NCI-H524 treated with DMSO at 0.1 percent for 48 hours (cell line): ENCODE measurements at regions not wholly inside any gene's neighbourhood (a gene's known extent, or its start where the extent isn't known, plus 50 kb on each side); places are given as distances from the start of the nearest gene placed in this dataset.
"Not testable (repeated sequence)": the region's sequence is repeated elsewhere in the genome, so short reads cannot be mapped to it uniquely, and the experiment has no call there.

Experiments
- DNase-seq: peaks from one replicate; lab custom pipeline; 2025; lab: John Stamatoyannopoulos, UW

DNA sequence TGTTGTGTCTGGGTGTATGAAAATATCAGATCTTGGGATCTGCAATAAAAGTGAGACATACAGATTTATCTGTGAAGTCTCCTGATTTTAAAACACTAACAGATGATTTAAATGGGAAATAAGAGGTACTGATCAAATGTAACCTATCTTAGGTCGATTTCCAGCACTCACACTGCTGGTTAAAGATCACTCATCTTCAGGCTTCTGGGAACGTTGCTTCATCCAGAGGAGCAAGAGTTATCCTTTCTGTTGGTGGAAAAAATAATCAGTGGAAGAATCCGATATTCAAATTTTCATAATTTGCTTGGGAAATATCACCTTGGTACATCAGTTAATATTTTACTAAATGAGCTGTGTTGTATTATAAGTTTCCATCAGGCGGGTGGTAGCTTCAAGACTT, 876.8 kb upstream of the WWC1 start:
- no peak for DNase-seq

DNA sequence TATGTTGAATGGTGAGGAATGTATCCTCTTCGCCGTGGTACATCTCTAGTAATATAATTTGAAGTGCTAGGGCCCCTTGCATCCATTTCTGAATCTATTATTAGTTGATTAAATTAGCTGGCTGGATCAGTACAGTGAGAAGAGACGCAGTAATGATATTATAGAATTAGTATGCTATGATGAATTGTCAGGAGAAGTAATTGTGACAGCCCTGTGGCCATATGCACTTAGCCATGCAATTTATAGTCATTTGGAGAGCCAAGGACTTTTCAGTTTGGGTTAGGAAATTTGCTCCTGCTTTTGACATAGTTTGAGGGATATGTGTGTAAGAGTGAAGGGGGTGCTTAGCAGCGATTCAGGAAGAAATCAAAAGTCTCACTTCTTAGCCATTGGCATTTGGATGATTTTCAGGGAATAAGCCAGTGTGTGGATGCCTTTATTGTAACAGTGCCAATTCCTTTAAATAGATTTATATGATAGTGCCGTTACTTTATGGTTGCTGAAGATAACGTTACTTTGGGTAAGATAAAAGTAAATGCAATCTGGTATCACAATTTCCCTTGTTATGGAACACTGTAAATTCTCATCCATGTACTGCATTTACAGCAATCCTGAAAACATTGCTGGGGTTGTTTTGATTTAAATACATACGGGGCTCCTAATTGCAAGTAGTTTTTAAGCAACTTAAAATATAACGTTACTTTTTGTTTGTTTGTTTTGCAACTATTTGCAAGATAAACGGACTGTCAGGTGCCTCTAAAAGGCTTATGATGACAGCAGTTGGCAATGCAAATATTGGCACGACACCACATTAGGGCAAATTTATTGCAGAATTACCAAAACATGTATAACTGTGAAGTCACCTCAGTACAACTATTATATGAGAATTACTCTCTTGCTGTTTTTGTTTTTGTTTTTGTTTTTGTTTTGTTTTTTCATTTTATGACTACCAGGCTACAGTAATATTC, 875.4 kb upstream of the WWC1 start:
- DNase-seq = no peak

DNA sequence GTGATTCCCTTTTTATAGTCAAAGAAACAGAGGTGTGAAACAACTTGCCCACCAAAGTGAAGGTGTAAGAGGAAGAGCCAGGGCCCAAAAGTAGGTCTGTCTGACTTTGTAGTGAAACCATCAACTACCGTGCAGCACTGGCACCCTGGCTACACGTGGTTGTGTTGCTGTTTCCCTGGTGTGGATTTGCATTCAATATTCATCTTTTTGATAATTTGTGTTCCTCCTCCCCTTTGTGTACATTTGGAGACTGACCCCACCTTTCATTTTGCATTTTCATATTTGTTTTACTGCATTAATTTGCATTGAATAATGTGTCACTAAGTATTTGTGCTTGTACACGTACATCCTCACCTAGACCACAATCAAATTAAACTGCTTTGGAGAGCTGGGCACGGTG, 873.8 kb upstream of the WWC1 start:
- DNase-seq = no peak

DNA sequence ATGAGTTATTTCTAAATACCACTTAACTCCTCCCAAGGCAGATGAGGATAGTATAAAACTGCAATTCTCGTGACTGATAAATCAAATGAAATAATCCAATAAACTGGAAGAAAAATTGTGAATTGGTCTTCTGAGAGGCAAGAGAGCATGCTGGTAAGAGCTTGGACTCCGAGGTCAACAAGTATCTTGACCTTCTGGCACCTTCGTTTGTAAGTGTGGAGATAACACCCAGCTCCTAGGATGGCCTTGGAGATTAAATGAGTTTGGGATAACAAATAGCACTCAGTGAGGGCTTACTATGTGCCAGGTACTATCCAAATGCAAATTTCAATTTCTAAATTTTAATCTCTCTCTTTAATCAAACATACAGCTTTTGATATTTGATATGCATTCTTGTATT, 866.3 kb upstream of the WWC1 start:
- no peak for DNase-seq

DNA sequence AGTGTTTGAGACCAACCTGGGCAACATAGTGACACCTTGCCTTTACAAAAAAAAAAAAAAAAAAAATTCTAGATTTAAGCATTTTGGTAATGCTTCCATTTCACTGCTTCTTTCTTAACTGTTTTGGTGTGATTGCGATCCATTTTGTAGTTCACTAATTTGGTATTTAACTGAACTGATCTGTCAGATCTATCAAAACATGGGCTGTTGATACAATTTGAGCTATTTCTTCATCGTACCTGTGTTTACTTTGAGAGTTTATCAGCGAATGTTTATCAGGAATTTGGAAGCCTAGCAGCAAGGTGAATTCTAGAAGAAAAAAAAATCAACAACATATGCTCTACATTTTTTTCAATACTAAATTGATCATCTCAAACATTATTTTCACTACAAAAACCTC, 864.9 kb upstream of the WWC1 start:
- no peak for DNase-seq

DNA sequence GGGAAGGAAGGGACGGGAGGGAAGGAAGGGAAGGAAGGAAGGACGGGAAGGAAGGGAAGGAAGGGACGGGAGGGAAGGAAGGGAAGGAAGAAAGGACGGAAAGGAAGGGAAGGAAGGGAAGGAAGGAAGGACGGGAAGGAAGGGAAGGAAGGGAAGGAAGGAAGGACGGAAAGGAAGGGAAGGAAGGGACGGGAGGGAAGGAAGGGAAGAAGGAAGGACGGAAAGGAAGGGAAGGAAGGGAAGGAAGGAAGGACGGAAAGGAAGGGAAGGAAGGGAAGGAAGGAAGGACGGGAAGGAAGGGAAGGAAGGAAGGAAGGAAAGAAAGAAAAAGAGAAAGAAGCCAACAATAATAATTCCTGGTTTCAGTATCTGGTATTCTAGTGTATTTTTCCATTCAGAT, 863.8 kb upstream of the WWC1 start:
- not testable (repeated sequence) for DNase-seq

DNA sequence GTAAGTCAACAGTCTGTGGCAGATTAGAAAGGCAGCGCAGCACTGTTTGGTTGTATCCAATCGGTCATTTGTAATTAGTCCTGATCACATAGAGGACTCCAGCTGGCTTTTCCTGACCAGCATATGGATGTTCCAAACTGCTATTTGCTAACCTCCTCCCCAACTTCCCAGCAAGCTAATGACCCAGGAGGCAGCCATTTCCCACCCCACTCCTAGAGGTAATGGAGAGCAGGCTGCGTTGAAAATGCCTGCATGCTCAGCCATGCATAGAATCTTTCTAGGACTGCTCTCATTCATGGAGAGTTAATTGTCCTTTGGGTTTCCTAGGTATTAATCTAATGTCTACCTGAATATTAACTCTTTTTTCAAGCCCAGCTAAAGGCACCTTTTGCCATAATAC, 850.6 kb upstream of the WWC1 start:
- no peak for DNase-seq

DNA sequence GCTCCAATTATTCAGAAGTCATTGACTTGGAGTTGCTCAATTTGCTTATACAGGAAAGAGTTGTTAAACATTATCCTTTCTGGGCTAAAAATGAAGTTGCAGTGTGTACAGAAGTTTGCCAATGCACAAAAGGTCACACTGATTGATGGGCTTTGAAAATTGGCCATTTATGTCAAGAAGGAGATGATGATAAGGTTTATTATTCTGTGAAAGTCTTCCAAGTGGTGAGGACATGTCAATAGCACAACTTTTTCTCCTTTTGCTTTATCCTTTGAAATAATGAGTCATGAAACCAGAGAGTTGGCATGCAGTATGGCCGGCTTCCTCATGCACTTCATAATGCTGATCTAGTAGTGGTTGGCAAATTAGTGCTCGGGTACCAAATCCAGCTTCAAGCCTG, 848.5 kb upstream of the WWC1 start:
- DNase-seq = no peak

DNA sequence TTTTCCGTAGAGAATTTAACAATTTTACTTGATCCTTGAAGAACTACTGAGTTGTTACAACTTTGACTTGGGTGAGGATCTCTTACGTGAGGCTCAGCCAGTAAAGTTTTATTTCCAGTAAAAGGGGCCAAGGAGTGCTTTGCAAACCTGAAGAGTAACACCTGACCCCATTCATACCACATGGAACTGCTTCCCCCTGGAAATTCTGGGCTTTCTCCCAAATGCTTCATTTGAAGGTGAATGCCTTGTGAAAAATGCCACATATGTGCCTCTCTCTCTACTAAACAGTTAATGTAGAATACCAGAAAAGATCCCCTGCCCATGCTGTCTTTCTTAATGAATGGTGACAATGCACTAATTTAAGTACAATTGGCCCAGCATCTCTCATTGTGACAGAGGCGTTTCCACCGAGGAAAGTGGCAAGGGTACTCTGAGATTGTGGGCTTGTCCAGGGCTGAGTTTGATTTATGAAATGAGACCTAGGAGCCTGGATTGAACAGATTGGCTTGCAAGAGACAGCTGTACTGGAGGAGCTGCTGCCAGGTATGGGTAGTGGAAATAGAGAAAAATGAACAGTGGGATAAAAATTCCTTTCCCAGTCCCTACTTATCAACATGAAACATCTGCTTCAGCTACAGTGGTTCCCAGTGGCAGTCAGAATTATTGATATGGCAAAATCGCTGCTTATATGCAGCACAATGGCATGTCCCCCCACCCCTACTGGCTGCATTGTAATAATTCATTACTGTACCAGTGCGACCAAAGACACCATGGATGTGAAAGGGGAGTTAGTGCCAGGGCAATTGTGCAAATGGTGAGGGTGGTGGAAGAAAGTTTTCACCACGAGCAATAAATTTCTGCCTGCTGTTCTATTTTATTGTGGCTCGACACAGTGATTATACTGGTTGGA, 843.7 kb upstream of the WWC1 start:
- DNase-seq = peak; percentile 6

DNA sequence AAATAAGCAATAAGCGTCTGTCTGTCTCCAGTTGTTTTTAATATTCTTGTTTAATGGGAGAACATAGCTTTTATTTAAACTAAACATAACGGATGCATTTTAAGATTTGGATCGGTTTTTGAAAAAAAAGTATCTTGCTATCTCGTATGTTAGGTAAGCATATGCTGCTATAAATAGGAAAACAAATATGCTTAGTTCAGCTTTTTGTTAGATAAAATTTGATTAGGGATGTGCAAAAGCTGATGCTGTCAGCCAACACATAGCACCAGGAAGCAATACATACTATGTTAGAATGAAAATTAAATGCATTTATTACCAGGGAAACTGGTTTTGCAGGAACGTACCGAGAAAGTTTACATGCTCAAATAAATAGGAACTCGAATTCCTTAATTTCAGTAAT, 843.1 kb upstream of the WWC1 start:
- no peak for DNase-seq

DNA sequence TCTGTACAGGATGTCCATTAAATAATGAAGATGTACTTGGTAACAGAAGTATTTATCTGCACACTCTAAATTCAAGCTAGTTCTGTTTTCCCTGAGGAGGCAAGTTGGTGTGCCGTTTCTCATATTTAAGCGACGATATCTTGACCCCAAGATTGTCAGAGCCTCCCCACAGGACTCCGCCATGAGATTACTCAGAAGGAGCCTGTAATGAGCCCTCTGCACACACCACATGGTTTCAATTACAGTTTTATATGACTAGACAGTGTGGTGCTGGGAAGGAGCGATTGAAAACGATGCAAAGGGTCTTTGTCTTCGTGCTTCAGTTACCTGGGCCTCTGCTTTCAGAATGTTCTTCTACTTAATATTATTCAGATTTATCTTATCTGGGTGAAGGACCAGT, 840.4 kb upstream of the WWC1 start:
- no peak for DNase-seq

DNA sequence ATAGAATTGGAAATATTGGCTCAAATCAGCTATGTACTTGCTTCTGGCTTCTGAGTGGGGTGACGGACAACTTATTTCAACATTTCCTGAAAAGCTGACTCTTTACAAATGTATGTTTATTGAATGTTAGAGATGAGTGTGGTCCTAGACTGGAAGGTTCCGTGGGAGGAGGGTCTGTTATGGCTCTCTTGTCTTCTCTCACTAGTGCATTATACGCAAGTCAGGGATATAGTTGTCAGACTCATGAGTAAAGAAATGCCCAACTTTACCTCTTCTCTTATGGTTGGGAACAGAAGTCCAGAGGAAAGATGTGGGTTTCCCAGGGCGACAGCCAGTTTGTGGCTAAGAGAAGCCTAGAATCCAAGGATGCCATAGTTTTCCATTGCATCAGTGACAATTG, 839.3 kb upstream of the WWC1 start:
- DNase-seq = no peak

DNA sequence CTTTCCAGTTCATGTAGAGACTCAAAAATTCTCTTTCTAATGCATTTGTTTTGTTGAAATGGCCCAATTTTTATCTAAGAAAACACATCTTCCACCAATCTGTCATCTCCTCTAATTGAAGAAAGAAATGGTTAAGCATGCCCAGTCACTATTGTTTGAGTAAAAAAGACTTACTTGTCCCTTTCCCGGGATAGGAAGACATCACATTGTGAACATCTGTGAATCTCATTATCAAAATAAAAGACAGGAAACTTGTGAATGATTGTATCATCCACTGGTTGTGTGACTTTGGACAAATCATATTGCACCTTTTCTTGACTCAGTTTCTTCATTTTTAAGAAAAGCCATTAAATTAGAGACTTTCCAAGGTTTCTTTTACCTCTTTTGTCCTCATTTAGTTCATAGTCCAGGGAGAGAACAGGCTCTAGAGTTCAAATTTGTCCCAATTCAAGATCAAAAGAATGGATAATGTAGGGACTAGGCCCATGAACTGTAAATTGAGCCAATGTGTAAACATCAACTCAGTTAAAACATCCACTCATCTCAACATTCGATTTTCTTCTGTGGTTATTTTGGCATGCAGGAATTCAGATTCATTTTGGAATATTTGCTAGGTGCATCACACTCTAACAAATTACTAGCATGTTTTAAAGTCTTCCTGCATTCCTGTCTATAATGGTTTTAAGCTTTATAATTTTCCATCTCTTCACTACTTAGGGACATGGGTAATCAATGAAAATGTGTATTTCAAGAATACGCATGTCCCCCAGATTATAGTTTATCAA, 838.0 kb upstream of the WWC1 start:
- no peak for DNase-seq

DNA sequence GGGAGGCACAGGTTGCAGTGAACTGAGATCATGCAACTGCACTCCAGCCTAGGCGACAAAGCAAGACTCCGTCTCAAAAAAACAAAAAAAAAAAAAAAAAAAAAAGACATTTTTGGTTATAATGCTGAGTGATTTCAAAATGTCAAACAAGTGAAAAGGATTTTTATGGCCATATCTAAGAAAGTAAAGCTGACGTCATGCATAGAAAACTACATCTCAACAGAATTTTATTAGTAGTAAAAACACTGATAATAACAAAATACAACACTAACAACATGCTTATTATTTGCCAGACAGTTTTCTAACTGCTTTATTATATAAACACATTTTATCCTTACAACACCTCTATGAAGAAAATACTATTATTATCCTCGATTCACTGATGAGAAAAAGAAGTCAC, 833.0 kb upstream of the WWC1 start:
- DNase-seq = no peak

DNA sequence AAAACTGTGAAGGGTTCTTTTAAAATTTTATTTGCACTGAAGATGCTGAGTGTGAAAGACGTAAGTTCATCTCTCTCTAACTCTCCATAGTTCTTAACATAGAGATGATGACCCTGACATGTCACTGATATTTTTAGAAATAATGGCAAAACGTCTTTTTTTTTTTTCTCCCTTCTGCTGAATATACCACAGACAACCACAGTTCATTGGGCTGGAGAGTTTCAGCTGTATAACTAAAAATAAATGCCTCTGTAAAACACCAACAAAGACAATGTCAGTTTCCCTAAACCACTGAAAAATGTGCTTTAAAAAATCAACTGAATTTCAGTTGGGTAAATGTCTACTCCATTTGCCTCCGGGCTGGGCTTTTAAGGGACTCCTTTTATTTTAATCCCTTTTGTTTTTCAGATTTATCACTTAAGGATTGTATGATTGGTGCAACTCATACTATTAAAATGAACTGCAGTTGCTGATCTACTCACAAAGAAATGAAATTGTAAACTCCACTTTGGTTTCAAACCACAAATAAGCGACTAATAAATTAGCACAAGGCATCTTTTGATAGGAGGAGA, 830.9 kb upstream of the WWC1 start:
- DNase-seq = no peak

DNA sequence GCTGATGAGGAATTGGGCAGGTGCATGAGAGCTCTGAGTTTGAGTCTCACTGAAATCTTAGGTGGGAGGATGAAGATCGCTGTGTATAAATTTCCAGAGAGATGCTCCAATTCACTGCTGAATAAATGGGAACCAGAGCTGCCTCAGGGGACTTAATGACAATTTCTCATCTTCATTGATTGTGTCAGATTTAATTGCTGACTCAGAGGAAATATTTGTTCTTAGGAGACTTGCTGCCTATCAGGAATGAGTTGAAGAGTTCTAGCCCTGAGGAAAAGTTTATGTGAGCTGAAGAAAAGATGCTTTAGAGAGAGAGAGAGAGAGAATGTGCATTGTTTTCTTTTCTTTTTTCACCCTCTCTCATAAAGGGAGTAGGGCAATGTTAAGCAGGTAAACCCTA, 827.5 kb upstream of the WWC1 start:
- DNase-seq = no peak

DNA sequence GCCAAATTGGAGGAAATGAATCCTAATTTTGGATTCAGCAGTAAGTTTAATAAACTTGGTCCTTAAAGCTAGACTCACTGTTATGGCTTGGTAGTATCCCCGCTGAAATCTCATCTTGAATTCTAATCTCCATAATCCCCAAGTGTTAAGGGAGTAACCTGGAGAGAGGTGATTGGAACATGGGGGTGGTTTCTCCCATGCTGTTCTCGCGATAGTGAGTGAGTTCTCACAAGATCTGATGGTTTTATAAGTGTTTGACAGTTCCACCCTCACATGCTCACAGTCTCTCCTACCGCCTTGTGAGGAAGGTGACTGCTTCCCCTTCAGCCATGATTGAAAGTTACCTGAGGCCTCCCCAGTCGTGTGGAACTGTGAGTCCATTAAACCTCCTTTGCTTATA, 824.5 kb upstream of the WWC1 start:
- DNase-seq = no peak

DNA sequence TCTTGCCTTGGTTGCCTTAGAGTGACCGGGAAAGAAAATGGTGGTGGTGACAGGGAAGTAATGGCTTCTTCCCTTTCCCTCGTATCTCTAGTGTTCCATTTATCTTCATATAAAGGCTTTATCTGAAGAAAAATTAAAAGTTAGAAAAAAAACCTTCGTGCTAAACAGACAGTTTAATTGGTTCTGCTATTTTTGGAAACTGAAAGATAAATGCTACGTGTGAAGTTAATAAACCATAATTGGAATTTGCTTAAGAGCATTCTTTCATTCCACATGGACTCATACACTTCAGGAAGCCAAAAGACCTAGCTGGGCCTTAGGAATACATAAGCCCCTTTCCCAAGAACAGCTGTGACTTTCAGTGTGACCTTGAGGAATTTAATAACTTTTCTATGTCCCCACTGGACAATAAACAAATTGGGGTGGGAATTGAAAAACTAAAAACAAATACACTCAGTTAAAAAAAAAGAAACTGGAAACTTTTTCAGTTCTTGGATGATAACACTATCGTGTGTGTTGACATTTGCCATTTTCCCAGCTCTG, 818.8 kb upstream of the WWC1 start:
- DNase-seq = no peak

DNA sequence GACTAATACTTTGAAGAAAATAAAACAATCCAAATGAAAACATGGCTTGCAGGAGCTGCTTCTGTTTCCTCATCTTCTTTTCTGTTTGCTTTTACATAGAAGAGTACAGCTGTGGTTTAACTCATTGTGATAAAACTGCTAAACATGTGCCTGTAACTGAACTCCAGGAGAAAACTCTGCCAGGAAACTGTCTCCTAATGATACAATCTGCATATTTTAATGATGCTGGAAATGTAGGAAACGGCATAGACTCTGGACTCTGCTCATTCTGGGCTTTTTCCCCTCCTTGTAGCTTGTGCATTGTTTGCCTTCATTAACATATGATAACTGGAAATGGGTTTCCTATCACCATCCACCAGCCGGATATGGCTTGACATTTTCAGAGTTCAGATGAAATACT, 813.3 kb upstream of the WWC1 start:
- no peak for DNase-seq

DNA sequence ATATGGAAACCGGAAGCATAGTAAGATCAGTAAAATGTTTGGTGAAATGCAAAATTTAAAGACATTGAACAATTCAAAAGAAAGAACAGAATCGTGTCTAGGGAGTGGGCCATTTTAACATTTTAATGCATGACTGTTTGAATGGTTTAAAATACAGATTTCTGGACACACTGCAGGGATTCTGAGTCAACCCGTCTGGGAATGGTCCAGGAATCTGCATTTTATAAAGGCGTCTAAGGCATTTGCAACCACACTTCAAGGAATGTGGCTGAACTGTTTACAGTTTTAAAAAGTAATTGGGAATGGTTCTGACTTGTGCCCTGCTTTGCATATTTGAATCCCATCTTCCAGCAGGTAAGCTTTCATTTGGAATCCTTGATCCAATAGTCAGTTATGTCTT, 811.7 kb upstream of the WWC1 start:
- no peak for DNase-seq

DNA sequence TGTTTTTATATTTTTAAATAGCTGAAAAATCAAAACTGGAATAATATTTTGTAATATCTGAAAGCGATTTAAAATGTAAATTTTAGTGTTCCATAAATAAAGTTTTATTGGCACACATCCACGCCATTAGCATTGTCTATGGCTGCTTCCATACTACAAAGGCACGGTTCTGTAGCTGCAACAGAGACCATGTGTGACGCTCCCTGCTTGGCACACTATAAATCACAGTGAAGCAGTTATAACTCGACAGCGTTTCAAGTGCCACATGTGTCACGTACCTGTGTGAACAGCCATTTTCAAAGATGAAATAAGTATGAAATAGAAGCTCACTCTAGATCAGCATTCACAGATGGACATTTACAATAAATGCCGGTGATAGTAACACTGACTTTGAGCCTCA, 810.1 kb upstream of the WWC1 start:
- DNase-seq = no peak

DNA sequence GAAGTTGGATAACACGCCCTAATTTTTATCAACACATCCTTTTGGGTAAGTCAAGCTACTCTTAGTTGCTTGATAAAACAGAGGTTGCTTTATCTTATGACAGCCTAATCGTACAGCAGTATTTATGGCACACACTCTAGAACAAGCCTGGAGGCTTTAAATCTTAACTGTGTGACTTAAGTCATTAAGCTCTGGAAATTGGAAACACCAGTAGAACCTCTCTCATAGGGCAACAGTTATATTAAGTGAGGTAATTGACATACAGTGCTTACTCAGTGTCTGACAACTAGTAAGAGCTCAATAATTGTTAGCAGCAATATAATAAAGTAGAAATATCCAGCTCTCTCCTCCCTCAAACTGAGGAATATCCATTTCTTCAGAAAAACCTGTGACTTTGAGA, 808.9 kb upstream of the WWC1 start:
- no peak for DNase-seq
